ENCODE measurements at regions not wholly inside any gene's neighbourhood (a gene's known extent, or its start where the extent isn't known, plus 50 kb on each side); places are given as distances from the start of the nearest gene placed in this dataset.
"Not testable (repeated sequence)": the region's sequence is repeated elsewhere in the genome, so short reads cannot be mapped to it uniquely, and the experiment has no call there.

DNA sequence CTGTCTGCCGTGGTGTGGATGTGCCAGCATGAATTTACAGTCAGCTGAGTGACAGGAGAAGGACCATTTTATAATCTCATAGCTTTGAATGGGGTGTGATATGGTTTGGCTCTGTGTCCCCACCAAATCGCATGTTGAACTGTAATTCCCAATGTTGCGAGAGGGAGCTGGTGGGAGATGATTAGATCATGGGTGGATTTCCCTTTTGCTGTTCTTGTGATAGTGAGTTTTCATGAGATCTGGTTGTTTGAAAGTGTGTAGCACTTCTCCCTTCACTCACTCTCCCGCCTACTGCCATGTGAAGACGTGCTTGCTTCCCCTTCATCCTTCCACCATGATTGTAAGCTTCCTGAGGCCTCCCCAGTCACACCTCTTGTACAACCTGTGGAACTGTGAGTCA, 111.9 kb upstream of the CHD2 start (continued):
- TF ChIP-seq, protein P1, sequence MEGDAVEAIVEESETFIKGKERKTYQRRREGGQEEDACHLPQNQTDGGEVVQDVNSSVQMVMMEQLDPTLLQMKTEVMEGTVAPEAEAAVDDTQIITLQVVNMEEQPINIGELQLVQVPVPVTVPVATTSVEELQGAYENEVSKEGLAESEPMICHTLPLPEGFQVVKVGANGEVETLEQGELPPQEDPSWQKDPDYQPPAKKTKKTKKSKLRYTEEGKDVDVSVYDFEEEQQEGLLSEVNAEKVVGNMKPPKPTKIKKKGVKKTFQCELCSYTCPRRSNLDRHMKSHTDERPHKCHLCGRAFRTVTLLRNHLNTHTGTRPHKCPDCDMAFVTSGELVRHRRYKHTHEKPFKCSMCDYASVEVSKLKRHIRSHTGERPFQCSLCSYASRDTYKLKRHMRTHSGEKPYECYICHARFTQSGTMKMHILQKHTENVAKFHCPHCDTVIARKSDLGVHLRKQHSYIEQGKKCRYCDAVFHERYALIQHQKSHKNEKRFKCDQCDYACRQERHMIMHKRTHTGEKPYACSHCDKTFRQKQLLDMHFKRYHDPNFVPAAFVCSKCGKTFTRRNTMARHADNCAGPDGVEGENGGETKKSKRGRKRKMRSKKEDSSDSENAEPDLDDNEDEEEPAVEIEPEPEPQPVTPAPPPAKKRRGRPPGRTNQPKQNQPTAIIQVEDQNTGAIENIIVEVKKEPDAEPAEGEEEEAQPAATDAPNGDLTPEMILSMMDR (IDR thresholded peaks at IDR 0.05 in 2 of 3, conservative IDR thresholded peaks at IDR 0.05 in 1 of 3; ENCODE audit: borderline replicate concordance in 1 of 3, insufficient read depth in 1 of 3, low read depth in 2 of 3, low read length in 2 of 3), result no peak
- TF ChIP-seq CBX3 (IDR thresholded peaks at IDR 0.05; ENCODE audit: low read depth), result no peak
- TF ChIP-seq EZH2phosphoT487 (IDR thresholded peaks at IDR 0.05; ENCODE audit: borderline replicate concordance), result no peak
- TF ChIP-seq MAX (IDR thresholded peaks at IDR 0.05), result no peak
- no peak for TF ChIP-seq CEBPB (IDR thresholded peaks at IDR 0.05; ENCODE audit: low read depth)

GRCh38 chr15:92788793-92789192, 111.3 kb upstream of the CHD2 start:
- DNase-seq (ENCODE audit: low read depth, low spot score); H3K27me3 ChIP-seq (ENCODE audit: insufficient read depth, low read length); H3K4me1 ChIP-seq (ENCODE audit: control insufficient read depth in 1 of 2, insufficient read depth in 2 of 2, low read length in 2 of 2); H3K9me2 ChIP-seq (ENCODE audit: insufficient read depth); H3K79me2 ChIP-seq (ENCODE audit: insufficient read depth, low read length); BruUV-seq (replicated peaks); H3K4me2 ChIP-seq (ENCODE audit: low read length); H3K9ac ChIP-seq (ENCODE audit: low read length); H2AFZ ChIP-seq (ENCODE audit: low read depth, low read length, poor library complexity, severe bottlenecking); ATAC-seq; RAD21 ChIA-PET (ENCODE audit: low non-redundant PET in 1 of 2, low total read pairs in 2 of 2, uncharacterized antibody in 2 of 2, unreplicated experiment in 2 of 2); H3K36me3 ChIP-seq (ENCODE audit: control insufficient read depth in 1 of 2, insufficient read depth in 2 of 2, low read length in 2 of 2); H4K20me1 ChIP-seq (ENCODE audit: insufficient read depth); intact Hi-C loops (cut with micrococcal nuclease); H3K27ac ChIP-seq (ENCODE audit: low read depth, low read length); H3K4me3 ChIP-seq (replicated peaks in 1 of 2; ENCODE audit: low read depth in 1 of 2, low read length in 2 of 2); CTCF ChIA-PET; POLR2A ChIA-PET; H3K9me3 ChIP-seq (ENCODE audit: control insufficient read depth in 1 of 2, insufficient read depth in 1 of 2, low read depth in 1 of 2, low read length in 2 of 2): not testable (repeated sequence)

GRCh38 chr15:92796161-92796611, 103.9 kb upstream of the CHD2 start:
- no peak for ATAC-seq
- no TSS peak for BruUV-seq (replicated peaks)
- Histone ChIP-seq H3K9ac (ENCODE audit: low read length) (no peak overlapping the region), H4K20me1 (ENCODE audit: insufficient read depth) (no peaks in the 10 kb centered on the region), H3K27me3 (ENCODE audit: insufficient read depth, low read length) (no peaks in the 10 kb centered on the region), H2AFZ (ENCODE audit: low read depth, low read length, poor library complexity, severe bottlenecking) (no peak overlapping the region), H3K79me2 (ENCODE audit: insufficient read depth, low read length) (no peaks in the 10 kb centered on the region), H3K4me1 (ENCODE audit: control insufficient read depth in 1 of 2, insufficient read depth in 2 of 2, low read length in 2 of 2) (peaks cover 18 to 33% of the 10 kb centered on the region in 2 experiments), H3K36me3 (ENCODE audit: control insufficient read depth in 1 of 2, insufficient read depth in 2 of 2, low read length in 2 of 2) (no peaks in the 10 kb centered on the region), H3K4me2 (ENCODE audit: low read length) (no peak overlapping the region), H3K27ac (ENCODE audit: low read depth, low read length) (no peak overlapping the region), H3K9me3 (ENCODE audit: control insufficient read depth in 1 of 2, insufficient read depth in 1 of 2, low read depth in 1 of 2, low read length in 2 of 2) (no peaks in the 10 kb centered on the region), H3K4me3 (replicated peaks in 1 of 2; ENCODE audit: low read depth in 1 of 2, low read length in 2 of 2) (no peak overlapping the region), H3K9me2 (ENCODE audit: insufficient read depth) (no peaks in the 10 kb centered on the region)
- TF ChIP-seq YY1 (IDR thresholded peaks at IDR 0.05; ENCODE audit: extremely low read depth, insufficient replicate concordance, low read depth, low read length), result no peak
- TF ChIP-seq ELF1 (IDR thresholded peaks at IDR 0.05; ENCODE audit: borderline replicate concordance, low read depth), result no peak
- TF ChIP-seq CEBPB (IDR thresholded peaks at IDR 0.05; ENCODE audit: low read depth), result no peak
- no peak for TF ChIP-seq EZH2 (IDR thresholded peaks at IDR 0.05)
- TF ChIP-seq ZNF274 (IDR thresholded peaks at IDR 0.05; ENCODE audit: low read depth, low read length), result no peak
- TF ChIP-seq RAD21 (IDR thresholded peaks at IDR 0.05; ENCODE audit: low read depth), result no peak
- ChIA-PET RAD21 (ENCODE audit: low non-redundant PET in 1 of 2, low total read pairs in 2 of 2, uncharacterized antibody in 2 of 2, unreplicated experiment in 2 of 2) (no interaction called here), POLR2A (no interaction called here), CTCF (interaction anchor here (0.6 to 4.4 kb wide), 4 partner anchors 86 to 223 kb away, joined by 3 to 67 read pairs (median 6); no protein-coding TSS in a partner anchor)
- no peak for DNase-seq (ENCODE audit: low read depth, low spot score)
- intact Hi-C loops (cut with micrococcal nuclease), result loop anchor here (5.0 kb wide), 1 partner anchor 221 kb away; no protein-coding TSS in a partner anchor

Data from HCT116 (cell line).